ENCODE measurements at regions not wholly inside any gene's neighbourhood (a gene's known extent, or its start where the extent isn't known, plus 50 kb on each side); places are given as distances from the start of the nearest gene placed in this dataset.
A peak's percentile ranks its signal among the peaks of the same experiment; 100 is the strongest.

- TF ChIP-seq, protein P1, sequence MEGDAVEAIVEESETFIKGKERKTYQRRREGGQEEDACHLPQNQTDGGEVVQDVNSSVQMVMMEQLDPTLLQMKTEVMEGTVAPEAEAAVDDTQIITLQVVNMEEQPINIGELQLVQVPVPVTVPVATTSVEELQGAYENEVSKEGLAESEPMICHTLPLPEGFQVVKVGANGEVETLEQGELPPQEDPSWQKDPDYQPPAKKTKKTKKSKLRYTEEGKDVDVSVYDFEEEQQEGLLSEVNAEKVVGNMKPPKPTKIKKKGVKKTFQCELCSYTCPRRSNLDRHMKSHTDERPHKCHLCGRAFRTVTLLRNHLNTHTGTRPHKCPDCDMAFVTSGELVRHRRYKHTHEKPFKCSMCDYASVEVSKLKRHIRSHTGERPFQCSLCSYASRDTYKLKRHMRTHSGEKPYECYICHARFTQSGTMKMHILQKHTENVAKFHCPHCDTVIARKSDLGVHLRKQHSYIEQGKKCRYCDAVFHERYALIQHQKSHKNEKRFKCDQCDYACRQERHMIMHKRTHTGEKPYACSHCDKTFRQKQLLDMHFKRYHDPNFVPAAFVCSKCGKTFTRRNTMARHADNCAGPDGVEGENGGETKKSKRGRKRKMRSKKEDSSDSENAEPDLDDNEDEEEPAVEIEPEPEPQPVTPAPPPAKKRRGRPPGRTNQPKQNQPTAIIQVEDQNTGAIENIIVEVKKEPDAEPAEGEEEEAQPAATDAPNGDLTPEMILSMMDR (IDR thresholded peaks at IDR 0.05; ENCODE audit: low read depth, low read length, poor library complexity, severe bottlenecking): peak; percentile 22
- TF ChIP-seq EZH2phosphoT487 (IDR thresholded peaks at IDR 0.05; ENCODE audit: borderline replicate concordance, low read length): no peak
Measured at GRCh38 chr1:29706936-29707335, 470.6 kb downstream of the PTPRU start.
